GM18511 (cell line): ENCODE measurements at regions not wholly inside any gene's neighbourhood (a gene's known extent, or its start where the extent isn't known, plus 50 kb on each side); places are given as distances from the start of the nearest gene placed in this dataset.
"Not testable (repeated sequence)": the region's sequence is repeated elsewhere in the genome, so short reads cannot be mapped to it uniquely, and the experiment has no call there.

Experiments
- ATAC-seq: cut with Tn5 transposase; IDR thresholded peaks from one replicate; pipeline ENCODE4 v1.9.1; 2021; ENCODE audit warnings: mild to moderate bottlenecking, moderate library complexity; ENCODE audit not compliant: unreplicated experiment

DNA sequence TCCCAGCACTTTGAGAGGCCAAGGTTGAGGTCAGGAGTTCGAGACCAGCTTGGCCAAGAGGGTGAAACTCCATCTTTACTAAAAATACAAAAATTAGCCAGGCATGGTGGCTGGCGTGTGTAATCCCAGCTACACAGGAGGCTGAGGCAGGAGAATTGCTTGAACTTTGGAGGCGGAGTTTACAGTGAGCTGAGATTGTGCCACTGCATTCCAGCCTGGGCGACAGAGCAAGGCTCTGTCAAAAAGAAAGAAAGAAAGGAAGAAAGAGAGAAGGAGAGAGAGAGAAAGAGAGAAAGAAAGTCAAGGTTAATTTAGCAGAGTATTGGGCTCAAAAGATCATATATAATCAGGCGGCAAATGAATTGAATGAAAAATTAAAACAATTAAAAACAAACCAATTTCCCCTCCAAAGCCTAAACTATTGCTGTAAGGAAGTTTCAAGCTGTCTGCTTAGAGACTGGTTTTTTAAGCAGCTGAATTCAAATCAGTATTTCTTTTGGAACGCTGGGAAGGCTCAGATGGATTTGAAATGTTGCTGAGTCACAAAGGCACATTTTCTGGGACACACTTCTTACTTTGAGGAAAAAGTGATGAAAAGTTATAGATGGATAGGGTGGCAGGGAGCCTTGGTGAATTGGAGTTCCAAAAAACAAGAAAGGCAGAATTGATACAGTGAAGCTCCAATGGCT lies 81.3 kb upstream of the BHLHE40 start:
- no peak for ATAC-seq

GRCh38 chr3:4898454-4899313 lies 80.6 kb upstream of the BHLHE40 start:
- ATAC-seq: peak; percentile 99

DNA sequence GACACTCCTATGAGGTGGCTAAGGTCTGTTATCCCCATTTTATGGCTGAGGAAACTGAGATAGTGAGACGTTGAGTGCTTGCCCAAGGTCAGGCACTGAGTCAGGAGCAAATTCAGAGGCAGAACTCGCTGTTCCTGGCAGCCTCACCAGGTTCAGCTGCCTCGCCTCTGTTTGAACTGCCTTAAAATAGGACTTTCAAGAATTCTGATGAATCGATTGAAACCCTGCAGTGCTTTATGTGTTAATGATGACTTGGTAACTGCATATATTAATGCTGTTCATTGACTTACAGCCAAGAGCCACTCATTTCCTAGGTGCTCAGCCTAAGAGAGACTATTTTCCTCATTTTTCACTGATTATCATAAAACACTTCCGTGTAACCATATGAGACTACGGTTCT lies 79.5 kb upstream of the BHLHE40 start:
- no peak for ATAC-seq

GRCh38 chr3:4900298-4900697 lies 78.9 kb upstream of the BHLHE40 start:
- no peak for ATAC-seq

DNA sequence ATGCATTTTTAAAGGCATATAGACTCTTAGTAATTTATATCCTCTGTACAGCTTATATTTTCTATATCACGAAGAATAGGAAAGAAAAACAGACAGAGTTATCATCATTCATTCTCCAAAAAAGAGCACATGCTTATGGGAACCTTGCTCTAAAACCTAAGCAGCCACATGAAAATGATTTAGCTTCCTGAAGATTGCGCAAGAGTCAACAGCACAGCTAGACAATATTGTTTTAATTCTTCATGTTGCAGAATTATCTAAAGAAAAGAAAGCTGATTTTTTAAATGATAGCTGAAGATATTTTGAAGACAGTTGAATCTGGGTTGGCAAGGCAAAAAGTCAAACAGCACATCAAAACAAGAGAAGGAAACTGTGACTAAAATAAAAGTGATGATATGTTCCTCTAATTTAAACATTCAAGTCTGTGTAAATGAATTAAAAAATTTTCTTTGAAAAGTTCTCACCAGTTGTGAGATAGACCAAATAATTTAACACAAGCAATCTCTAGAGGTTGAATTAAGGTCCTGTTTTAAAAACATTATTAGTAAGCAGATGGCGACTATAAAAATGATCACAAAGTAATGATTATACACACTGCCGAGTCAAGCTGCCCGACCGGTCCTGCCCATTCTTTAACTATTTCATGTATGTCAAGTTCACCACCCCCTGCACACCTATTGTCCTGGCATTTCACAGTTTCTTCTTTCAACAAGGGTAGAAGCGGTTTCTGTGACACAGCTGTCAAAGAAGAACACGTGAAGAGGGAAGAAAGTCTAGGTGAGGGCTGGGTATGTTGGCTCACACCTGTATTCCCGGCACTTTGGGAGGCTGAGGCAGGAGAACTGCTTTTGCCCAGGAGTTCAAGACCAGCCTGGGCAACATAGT lies 74.2 kb upstream of the BHLHE40 start:
- ATAC-seq: no peak

DNA sequence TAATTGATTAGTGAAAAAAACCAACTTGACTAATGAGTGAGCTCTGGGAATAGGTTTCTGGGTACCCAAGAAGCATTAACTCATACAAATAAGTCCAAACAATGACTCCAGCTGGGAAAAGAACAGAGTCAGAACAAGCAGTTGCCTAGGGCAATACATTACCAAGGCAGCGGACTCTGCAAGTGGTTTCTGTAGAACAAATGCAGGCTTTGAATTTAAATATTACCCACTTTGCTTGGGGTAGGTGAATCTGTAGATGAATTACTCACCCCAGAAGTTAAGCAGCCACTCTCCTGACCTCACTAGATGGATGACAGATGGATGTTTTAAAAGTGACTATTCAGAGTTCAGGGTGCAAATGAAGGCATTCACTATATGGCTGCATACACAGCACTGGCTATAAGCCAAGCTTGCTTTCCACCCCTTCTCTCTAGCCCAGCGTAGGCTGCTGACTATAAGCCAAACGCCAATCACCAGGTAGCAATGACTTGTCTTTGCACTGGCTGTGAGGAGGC lies 73.1 kb upstream of the BHLHE40 start:
- ATAC-seq: no peak

DNA sequence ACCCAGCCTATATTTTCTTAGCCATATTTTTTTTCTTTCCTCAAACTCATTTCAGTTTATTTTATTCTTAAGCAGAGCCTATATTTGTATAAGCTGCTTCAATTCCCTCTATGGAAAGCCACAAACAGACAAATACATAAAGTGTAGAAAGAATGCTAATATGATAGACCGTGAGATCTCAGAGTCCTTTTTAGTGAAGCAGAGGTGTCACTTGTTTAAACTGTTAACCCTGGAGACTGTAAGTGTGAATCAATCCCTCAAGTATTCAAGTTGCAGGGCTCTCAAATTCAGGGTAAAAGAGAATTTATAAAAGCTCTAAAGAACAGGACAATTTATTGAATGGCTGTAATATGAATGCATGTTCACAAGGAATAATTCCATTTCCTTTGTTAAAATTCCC lies 72.2 kb upstream of the BHLHE40 start:
- no peak for ATAC-seq

GRCh38 chr3:4907643-4908432 lies 71.4 kb upstream of the BHLHE40 start:
- ATAC-seq: peak; percentile 51

- no peak for ATAC-seq
These were observed 70.6 kb upstream of the BHLHE40 start for GRCh38 chr3:4908433-4909156.

GRCh38 chr3:4914464-4914863 lies 64.8 kb upstream of the BHLHE40 start:
- ATAC-seq: no peak

GRCh38 chr3:4921589-4921988 lies 57.6 kb upstream of the BHLHE40 start:
- ATAC-seq: not testable (repeated sequence)

DNA sequence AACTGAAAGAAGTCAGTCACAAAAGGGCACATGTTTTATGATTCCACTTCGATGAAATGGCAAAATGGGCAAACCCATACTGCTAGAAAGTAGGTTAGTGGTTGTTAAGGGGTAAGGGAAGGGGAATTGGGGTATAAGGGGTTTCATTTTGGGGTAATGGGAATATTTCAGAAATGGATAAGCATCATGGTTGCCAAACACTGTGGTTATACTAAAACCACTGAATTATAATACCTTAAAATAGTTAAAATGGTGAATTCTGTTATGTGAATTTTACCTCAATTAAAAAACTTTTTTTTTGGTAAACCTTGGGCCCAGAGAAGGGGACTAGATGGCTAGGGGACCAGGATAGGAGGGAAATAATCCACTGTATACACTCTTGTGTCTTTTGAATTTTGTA lies 52.3 kb upstream of the BHLHE40 start:
- ATAC-seq: no peak

DNA sequence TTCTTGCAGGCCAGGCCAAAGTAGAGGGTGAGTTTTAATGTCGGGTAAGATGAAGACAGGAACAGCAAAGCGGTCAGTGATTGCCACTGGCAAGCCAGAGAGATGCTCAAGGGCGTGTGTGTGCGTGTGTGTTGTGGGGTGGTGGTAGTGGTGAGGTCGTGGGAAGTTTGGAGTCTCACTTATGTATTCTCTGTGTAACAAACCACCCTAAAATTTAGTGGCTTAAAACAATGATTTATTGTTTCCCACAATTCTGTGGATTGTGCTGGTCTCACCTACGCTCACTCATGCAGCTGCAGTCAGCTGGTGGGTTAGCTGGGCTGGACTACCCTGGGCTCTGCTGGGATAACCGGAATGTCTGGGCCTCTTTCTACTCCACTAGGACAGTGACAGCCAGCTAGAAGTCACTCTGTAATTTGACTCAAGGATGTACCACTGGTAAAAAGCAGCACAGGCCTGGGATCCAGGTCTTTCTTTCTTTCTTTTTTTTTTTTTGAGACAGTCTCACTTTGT lies 50.9 kb upstream of the BHLHE40 start:
- peak; percentile 27 for ATAC-seq
